ENCODE measurements at regions not wholly inside any gene's neighbourhood (a gene's known extent, or its start where the extent isn't known, plus 50 kb on each side); places are given as distances from the start of the nearest gene placed in this dataset.

- no peaks in the 10 kb centered on the region for H3K79me2 ChIP-seq (ENCODE audit: insufficient read depth)
- POLR2A ChIA-PET, result no interaction called here
- CTCF ChIA-PET, result no interaction called here
- no peak overlapping the region for H3K4me2 ChIP-seq
- H3K9me3 ChIP-seq, result no peaks in the 10 kb centered on the region
- no peak overlapping the region for H3K4me3 ChIP-seq (ENCODE audit: low read depth in 2 of 2, low read length in 1 of 2)
- TF ChIP-seq NRF1 (IDR thresholded peaks at IDR 0.05; ENCODE audit: low read depth, low read length), result no peak
- no peak for TF ChIP-seq PBX3 (IDR thresholded peaks at IDR 0.05)
- TF ChIP-seq POLR2AphosphoS5 (IDR thresholded peaks at IDR 0.05; ENCODE audit: low read depth, low read length), result no peak
- no peak for TF ChIP-seq SIN3A (IDR thresholded peaks at IDR 0.05; ENCODE audit: borderline replicate concordance, low read depth, low read length)
- no peak for TF ChIP-seq TCF12 (IDR thresholded peaks at IDR 0.05)
- no peak for TF ChIP-seq ZBTB33 (IDR thresholded peaks at IDR 0.05; ENCODE audit: borderline replicate concordance, low read depth)
- no peak for TF ChIP-seq FOXJ3 (CRISPR knock-in tag; IDR thresholded peaks at IDR 0.05)
- TF ChIP-seq MXI1 (IDR thresholded peaks at IDR 0.05; ENCODE audit: low read depth, low read length), result no peak
- TF ChIP-seq MAX (IDR thresholded peaks at IDR 0.05; ENCODE audit: low read depth), result no peak
- no peak for TF ChIP-seq CTCF (IDR thresholded peaks at IDR 0.05)
- no peak for TF ChIP-seq FOXM1 (IDR thresholded peaks at IDR 0.05; ENCODE audit: low read depth)
- TF ChIP-seq TEAD4 (IDR thresholded peaks at IDR 0.05; ENCODE audit: borderline replicate concordance, insufficient read depth), result no peak
- TF ChIP-seq GATA2 (CRISPR knock-in tag; IDR thresholded peaks at IDR 0.05), result no peak
- H3K36me3 ChIP-seq (replicated peaks in 1 of 2; ENCODE audit: control insufficient read depth in 1 of 2, insufficient read depth in 2 of 2, low read length in 1 of 2), result no peaks in the 10 kb centered on the region
- H3K27ac ChIP-seq (ENCODE audit: low read depth in 2 of 2, low read length in 1 of 2), result no peak overlapping the region
- no peak for DNase-seq
- H3K9ac ChIP-seq, result no peak overlapping the region
- 72% methylated on average over 1 of the region's 1 CpG for WGBS (ENCODE audit: low lambda C conversion rate)
- H3K9me2 ChIP-seq, result no peaks in the 10 kb centered on the region
- H3F3A ChIP-seq (replicated peaks; ENCODE audit: insufficient read depth), result no peaks in the 10 kb centered on the region
- H3K4me1 ChIP-seq (ENCODE audit: control insufficient read depth in 1 of 2, insufficient read depth in 2 of 2, low read depth in 1 of 2, low read length in 1 of 2), result no peaks in the 10 kb centered on the region
- no peaks in the 10 kb centered on the region for H4K20me1 ChIP-seq (ENCODE audit: insufficient read depth)
- no peaks in the 10 kb centered on the region for H3K27me3 ChIP-seq (ENCODE audit: insufficient read depth)
- no peak overlapping the region; the same call in 1 of the 2 replicates for H2AFZ ChIP-seq (ENCODE audit: low read depth)
Observed at GRCh38 chr18:2360861-2361260, 210.4 kb downstream of the METTL4 start.

GRCh38 chr18:2368102-2368501, 203.2 kb downstream of the METTL4 start:
- ChIA-PET CTCF (no interaction called here), POLR2A (no interaction called here)
- Histone ChIP-seq H3K27ac (ENCODE audit: low read depth in 2 of 2, low read length in 1 of 2) (no peak overlapping the region), H3F3A (replicated peaks; ENCODE audit: insufficient read depth) (no peaks in the 10 kb centered on the region), H3K4me3 (ENCODE audit: low read depth in 2 of 2, low read length in 1 of 2) (no peak overlapping the region), H3K79me2 (ENCODE audit: insufficient read depth) (no peaks in the 10 kb centered on the region), H3K27me3 (ENCODE audit: insufficient read depth) (no peaks in the 10 kb centered on the region), H3K9me2 (no peaks in the 10 kb centered on the region), H3K4me1 (ENCODE audit: control insufficient read depth in 1 of 2, insufficient read depth in 2 of 2, low read depth in 1 of 2, low read length in 1 of 2) (no peaks in the 10 kb centered on the region), H2AFZ (ENCODE audit: low read depth) (no peak overlapping the region), H3K4me2 (no peak overlapping the region), H3K9ac (no peak overlapping the region), H3K36me3 (replicated peaks in 1 of 2; ENCODE audit: control insufficient read depth in 1 of 2, insufficient read depth in 2 of 2, low read length in 1 of 2) (no peaks in the 10 kb centered on the region), H4K20me1 (ENCODE audit: insufficient read depth) (no peaks in the 10 kb centered on the region), H3K9me3 (no peaks in the 10 kb centered on the region)
- TF ChIP-seq MAX (IDR thresholded peaks at IDR 0.05; ENCODE audit: low read depth) (no peak), TAF1 (IDR thresholded peaks at IDR 0.05; ENCODE audit: borderline replicate concordance, low read depth, low read length) (no peak), FOSL2 (IDR thresholded peaks at IDR 0.05; ENCODE audit: borderline replicate concordance, low read depth) (no peak), NFIC (IDR thresholded peaks at IDR 0.05; ENCODE audit: borderline replicate concordance) (no peak), SIN3A (IDR thresholded peaks at IDR 0.05; ENCODE audit: borderline replicate concordance, low read depth, low read length) (no peak), MEF2A (IDR thresholded peaks at IDR 0.05; ENCODE audit: borderline replicate concordance, low read depth) (no peak), USF1 (IDR thresholded peaks at IDR 0.05; ENCODE audit: borderline replicate concordance, low read depth) (no peak), RXRA (IDR thresholded peaks at IDR 0.05; ENCODE audit: borderline replicate concordance, low read depth) (no peak), PBX3 (IDR thresholded peaks at IDR 0.05) (no peak), RFX5 (IDR thresholded peaks at IDR 0.05; ENCODE audit: low read length) (no peak), RCOR1 (IDR thresholded peaks at IDR 0.05; ENCODE audit: low read length) (no peak)
- DNase-seq, result no peak
- WGBS (ENCODE audit: low lambda C conversion rate), result 34% methylated on average over 3 of the region's 3 CpGs

Measured in SK-N-SH (cell line).